HG03025 (cell line): ENCODE measurements at regions not wholly inside any gene's neighbourhood (a gene's known extent, or its start where the extent isn't known, plus 50 kb on each side); places are given as distances from the start of the nearest gene placed in this dataset.
A peak's percentile ranks its signal among the peaks of the same experiment; 100 is the strongest.

ENCODE experiments used
- ATAC-seq: cut with Tn5 transposase; IDR thresholded peaks from one replicate; pipeline ENCODE4 v1.9.1; 2021; ENCODE audit warnings: mild to moderate bottlenecking, moderate library complexity; ENCODE audit not compliant: unreplicated experiment, low FRiP score

DNA sequence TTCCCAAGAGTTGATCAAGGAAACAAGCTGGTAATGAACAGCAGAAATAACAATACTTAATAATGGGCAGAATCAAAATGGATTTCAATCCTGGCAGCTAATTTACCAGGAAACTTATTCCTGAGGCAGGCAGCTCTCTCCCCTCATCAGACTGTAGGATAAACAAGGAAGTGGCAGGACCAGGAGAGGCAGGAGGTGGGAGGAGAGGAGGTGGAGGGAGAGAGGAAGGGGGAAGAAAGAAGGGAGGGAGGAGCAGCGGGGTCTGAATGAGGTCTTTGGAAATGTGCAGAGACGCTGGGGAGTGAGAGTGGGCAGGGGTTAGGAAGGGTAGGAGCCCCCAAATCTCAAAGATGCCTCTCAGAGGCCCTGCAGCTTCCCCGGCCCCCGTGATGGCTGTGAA is 231.5 kb downstream of the BCOR start:
- no peak for ATAC-seq

DNA sequence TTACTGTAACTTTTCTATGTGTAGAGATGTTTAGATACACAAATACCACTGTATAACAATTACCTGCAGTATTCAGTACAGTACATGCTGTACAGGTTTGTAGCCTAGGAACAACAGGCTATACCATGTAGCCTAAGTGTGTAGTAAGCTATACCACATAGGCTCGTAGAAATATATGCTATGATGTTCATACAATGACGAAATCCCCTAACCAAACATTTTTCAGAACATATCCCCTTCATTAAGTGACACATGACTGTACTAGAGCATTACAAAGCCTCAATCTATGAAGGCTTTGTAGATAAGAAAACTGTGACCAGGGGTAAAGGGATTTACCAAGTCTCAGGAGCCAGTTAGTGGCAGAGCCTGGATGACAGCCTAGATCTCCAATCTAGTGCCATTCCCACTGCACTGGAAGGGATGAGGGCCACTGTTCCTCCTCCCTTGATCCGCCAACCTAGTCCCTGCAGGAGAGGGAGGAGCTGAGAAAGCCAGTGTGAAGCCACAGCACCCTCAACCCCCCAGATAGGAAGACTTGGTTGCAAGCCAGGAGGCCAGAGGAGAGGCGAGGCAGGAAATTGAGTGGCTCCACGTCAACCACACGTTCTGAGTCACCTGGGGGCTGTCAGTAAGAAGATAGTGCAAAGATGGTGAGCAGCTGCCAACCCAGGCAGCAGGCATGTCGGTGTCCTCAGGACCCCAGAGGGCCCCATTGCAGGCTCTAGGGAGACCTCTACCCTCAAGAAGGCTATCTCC is 227.7 kb downstream of the BCOR start:
- no peak for ATAC-seq

DNA sequence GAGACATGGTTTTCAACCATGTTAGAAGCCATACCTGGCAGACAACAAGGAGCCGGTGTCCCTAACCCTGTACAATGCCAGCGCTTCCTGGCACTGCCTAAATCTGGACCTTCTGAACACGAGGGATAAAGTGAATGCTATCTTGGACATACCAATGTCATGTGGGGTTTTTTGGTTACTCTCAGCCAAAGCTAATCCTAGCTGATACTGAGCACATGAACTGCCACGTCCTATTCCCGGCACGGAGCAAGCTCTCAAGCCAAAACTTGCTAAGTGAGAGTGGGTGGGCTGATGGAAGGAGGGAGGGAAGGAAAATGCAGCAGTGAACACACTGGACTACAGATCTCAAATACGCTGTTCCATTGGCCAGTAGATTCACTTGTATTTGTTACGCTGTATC is 226.1 kb downstream of the BCOR start:
- ATAC-seq: no peak

DNA sequence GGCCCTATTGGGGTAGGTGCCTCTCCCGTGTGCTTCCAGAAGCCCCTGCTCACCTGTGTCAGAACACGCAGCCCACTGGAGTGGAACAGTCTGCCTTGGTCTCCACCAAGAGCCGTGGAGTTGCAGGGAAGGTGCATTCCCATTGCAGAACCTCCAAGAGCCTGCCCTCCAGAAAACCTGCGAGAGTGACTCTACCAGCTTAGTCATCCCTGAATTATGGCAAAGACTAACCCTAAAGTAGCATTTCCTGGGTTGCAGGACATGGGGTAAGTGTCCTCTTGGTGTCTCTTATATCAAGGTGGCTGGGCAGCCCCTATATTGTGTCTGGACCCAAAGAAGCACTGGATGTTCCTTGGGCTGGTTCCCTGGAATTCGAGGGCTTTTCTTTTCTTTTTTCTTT is 224.6 kb downstream of the BCOR start:
- no peak for ATAC-seq

DNA sequence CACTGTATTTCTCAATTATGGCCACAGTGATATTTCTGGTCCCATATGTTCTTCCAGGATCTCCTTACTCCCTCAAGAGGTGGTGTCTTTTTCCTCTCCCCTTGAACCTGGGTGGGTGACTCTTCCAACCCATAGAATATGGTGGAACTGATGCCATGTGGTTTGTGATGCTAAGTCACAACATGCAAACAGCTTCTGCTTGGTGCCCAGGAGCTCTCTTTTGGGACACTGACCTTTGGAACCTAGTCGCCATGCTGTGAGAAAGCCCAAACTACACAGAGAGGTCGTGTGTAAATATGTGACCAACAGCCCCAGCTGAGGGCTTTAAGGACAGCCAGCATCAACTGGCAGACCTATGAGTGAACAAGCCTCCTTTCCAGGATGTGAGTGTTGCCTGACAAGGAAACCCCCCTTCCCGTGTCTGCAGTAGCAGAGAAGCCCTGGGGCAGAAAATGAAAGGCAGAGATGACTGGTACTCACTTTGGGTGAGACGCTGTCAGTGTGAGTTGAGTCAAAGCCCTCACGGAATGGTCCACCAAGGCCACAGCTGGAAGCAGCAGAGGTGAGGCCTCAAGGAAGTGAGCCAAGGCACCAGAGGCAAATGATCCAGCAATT is 223.4 kb downstream of the BCOR start:
- ATAC-seq: peak; percentile 83

DNA sequence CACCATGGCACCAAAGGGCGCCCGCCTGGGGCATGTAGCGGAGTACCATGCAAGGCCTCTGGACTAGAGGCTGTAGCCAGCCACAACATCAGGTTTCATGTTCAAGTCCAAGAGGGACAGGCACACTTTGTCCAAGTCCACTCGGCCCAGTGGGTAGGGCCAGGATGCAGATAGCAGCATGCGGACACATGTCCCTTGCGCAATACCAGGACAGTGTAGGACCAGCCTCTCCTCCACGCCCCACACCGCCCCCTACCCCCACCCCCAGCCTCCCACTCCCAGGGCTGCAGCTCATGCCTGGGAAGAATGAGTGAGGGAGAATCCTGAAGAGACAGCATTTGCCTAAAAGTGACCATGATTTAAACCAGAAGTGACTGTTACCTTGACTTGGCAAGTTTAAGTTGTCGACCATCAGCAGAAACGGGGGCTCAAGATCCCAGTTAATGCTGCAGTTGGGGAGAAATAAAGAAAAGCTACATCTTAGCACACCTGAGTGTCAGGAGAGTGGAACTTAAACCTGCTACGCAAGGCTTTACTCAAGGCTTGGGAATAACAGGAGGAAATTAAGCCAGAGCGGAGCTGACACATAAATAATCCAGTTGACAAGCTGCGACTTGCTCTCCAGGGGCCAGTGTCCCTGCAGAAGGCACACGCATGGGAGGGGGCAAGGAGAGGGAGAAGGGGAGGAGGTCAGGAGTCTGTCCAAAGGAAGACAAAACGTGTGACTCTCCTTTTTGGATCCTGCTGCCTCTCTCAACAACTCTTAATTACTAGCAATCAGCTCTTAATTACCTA is 221.7 kb downstream of the BCOR start:
- ATAC-seq: no peak

DNA sequence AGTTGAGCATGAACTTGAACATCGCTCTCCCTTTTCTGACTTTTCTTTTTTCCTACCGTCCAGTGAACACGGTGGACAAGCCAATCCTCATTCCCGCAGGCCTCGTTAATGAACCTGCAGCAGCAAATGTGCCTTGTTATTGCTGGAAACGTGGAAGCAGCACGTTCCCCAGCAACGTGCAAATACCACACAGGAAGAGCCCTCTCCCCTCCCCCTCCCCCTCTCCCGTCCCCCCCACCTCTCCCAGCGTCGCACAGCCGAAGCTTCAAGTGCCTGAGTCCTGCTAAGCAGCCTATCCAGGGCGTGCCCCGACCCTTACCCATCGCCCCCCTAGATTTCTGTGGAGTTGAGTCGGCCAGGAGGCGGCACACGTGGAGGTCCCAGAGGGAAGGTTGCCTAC is 219.9 kb downstream of the BCOR start:
- ATAC-seq: no peak

DNA sequence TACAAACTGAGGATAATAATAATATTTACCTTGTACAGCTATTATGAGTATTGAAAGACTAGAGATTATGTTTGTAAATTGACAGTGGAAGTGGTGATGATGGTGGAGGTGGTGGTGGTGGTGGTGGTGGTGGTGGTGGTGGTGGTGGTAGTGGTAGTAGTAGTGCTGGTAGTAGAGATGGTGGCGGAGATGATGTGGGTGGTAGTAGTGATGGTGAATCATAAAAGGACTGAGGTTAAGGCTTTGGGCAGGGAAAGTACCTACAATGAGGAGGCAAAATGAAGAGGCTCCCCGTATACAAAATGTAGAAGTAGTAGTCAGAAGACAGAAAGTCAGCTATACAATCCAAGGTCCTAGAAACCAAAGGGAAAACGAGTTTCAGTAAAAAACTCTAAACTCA is 214.1 kb downstream of the BCOR start:
- ATAC-seq: no peak

DNA sequence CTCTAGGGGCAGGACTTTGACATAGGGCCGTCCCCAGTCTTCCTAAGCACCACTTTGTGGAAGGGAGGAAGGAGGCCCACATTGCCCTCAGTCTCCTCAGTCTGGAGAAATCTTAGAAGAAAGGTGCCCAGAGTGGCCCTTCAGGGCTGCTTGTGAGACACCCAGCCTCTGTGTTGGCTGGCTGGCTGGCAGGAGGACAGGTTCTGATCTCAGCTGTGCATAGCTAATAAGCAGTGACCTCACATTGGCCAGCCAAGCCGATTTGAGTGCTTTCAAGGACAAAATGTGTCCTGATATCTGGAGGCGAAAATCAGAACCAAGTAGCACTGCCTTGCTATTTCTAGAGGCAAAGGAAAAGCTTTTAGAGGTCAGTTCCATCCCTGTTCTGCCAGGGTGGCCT is 211.5 kb downstream of the BCOR start:
- no peak for ATAC-seq

DNA sequence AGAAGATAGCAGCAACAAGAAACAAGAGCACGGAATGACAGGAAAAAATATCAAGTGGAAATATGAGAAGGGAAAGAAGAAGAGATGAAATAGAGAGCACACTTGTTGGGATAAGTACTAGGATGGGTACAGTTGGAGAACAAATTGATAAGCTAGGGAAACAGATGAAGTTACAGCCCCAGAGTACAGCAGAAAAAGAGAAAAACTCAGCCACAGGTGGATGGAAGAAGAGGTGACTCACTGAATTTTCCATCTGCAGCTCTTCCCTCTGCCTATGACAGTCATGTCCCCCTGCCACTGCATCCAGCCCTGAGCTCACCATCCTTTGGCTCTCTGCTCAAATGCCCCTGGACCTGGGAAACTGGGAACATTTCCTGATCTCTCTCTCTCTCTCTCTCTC is 209.0 kb downstream of the BCOR start:
- ATAC-seq: no peak

DNA sequence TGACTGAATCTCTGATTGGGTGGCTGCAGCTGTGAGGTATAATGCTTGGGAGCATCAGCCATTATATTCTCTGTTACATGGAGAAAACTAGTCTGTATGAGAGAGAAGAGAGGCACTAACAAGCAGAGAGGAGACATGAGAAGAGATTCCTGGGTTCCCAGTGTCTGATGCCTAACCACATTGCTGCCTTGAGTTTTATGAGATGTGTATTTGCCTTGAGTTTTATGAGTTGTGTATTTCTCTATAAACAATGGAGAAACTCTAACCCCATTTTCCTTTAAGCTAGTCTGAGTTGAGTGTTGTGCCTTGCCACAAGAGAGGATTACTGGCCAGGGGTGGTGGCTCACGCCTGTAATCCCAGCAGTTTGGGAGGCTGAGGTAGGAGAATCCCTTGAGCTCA is 208.1 kb downstream of the BCOR start:
- ATAC-seq: no peak

DNA sequence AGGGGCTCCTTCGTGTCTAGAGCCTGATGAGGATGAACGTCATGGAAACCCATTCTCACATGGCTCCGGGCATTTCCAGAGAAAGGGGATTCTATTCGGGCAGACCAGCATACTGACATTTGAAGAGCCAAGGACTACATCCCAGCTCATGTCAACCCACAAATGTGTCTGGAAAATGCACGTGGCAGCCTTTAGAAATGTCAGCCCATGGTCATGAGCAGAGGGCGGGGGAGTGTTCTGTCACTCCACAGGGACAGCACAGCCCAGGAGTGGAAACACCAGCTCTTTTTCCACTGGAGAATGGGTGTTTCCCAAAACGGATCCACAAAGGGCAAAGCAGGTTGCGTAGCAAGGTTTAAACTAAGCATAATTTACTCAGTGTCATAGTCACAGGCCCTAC is 207.0 kb downstream of the BCOR start:
- no peak for ATAC-seq

DNA sequence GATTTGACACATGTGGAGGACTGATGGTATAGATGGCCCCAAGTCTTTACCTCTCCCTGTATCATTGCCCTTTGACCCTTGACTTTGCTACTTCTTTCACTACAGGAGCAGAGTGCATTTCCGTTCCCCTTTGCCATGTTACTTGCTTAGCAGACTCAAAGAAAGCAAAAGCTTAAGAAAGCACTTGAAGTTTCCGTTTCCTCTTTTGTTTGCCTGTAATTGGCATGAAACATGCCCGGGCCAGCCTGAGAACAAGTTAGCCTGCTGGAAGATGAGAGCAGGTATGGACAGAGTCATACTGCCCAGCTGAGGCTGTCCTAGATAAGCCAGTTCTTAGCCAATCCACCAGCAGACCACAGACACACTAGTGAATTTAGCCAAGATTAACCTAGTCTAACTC is 206.0 kb downstream of the BCOR start:
- no peak for ATAC-seq

DNA sequence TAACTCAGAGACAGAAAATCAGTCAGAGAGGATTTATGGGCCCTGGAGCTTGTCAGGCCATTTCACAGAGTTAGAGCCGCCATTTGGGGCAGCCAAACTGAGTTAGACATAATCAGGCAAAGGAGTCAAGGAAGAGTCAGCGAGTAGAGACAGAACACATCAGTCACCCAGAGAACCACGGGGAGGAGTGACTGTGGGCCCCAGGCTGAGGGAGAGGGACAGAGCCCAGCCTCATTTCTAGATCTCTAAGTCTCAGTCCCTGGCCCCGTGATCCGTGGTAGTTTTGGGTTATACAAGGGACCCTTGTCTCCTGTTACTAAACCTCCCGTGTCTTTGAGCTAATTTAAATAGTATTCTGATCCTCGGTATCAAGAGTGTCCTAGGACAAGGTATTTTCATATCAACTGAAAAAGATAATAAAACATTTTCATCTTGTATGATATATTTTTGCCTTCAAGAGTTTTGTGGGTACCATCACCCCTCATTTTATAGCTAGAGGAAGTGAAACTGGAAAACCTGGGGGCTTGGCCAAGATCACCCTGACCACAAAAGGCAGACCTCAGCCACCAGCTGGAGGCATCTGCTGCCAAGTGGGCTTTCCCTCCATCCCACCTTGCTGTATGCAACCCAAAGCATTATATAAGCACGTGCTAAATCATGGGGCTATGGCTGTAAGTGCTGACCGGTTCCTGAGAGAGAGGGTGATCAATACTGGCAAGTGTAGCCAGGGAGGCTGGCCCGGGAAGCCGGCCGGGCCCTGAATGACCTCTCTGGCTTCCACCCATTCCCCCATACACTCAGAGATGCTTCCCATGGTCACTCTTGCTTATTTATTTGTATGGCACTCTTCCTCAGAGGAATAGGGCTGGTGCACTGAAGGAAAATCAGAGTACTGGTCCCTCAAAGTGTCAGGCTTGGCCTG is 204.1 kb downstream of the BCOR start:
- ATAC-seq: no peak

DNA sequence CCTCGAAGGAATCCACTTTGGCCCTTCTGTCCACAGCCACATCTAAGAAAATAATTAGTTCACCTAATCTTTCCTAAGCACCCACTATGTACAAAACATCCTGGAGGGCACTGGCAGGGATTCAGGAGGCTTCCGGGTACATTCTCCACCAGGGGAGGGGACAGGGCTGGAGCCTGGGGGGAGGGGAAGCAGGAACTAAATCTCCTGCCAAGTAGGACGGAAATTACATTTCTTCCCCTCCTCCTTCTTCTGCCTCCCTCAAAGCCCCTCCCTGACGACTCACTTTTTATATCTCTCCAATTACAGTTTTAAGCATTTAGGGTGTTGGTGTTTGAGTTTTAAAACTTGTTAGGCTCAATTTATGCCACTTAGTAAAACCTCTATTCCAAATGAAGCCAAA is 203.1 kb downstream of the BCOR start:
- no peak for ATAC-seq

DNA sequence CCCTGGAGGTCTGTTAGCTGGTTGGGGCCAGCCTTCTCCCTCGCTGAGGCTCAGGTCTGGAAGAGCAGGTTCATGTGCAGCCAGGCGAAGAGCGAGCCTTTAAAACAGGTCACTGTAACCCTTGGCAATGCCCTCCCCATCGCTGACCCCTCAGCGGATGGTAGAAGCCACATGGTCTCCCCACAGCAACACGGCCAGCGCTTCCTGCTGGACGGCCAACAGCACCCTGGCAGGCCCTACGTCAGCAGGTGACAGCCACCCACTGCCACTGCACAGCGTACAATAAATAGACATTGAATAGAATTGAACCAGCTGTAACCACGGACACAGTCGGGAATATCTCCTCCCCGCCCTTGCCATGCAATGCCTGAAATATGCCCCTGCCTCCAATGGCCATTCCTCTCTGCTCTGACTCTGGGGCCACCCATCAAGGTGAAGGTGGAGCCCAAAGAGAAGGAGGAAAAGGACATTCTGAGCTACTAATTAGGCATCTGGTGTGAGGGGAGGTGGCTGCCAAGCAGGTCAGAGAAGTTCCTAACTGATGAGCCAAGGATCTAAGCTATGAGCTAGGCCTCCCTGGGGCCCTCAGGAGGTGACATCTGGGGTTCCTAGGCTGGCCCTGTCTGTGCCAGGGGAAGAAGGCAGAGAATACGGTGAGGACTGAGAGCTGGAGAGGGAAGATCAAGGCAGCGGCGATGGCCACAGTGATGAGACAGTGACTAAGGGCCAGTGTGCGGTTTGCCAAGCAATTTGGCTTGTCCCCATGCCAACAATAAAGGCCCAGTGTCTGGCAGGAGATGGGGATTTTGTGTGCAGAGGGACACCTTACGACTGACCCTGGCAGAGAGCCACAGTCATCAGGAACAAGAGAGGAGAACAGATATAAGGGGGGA is 202.3 kb downstream of the BCOR start:
- ATAC-seq: no peak

DNA sequence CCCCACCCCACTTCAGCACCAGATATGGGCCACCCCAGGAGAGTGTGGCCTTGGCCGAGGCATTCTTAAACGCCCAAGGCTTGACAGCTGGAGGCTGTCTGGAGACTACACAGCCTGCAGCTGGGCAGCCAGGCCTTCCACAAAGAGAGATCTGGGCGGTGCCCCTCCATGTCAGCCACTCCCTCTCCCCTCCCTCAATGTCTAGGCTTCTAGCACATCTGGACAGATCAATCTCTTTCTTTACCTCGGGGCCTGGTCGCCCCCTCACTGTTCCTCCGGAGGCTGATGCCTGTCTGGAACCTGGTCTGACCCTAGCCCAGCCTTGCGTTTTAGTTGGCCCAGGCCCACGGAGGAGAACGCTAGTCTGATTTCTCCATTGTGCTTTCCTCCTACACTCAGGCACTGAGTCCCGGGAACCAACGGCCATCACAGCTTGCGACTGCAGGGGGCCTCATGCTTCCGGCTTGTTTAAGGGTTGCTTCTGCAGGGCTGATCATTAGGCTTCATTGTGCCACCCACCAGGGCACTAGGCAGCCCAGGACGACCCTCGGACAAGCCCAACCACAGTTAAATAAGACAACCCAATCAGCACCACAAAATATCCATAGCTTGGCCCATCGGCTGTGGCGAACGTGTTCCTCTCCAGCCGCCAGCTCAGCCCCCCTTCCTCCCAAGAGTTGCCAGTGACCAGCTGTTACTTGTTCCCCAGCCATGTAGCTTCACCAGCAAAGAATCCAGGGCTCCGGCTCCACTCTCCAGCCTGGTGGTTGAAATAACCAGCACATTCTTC is 200.6 kb downstream of the BCOR start:
- no peak for ATAC-seq

DNA sequence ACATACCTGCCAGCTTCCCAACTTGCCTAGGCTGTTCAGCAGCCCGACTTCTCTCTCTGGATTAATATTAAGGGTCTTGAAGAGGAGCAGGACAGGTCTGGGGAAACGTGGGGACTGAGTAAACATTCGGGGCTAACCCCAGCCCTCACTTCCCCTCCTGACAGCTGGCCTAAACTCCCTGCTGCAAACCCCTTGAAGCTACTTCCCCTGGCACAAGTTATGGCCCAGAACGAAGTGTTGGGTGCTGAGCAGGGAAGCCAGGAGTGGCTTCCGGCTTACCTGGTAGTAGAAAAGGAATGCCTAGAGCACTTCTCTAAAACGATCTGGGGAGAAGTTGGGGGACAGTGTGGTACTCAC is 200.0 kb downstream of the BCOR start:
- no peak for ATAC-seq

DNA sequence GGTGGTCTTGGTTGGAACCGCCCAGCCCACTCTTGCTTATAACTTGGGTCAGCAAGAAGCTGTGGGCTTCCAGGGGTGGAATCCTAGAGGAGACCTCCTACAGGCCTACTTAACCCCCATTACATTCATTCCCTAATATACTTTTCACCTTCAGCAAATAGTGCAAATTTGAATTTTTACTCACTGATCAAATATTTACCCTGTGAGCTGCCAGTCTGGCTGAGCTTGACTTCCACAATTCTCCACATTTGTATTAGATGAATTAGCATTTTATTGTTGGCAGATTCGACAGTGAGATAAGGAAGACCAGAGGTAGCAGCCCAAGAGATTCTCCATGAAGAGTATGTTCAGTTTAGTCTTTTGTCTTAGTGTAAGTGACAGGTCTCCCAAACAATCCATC is 199.6 kb downstream of the BCOR start:
- ATAC-seq: no peak
